Osteoblast (primary cell): ENCODE measurements at regions not wholly inside any gene's neighbourhood (a gene's known extent, or its start where the extent isn't known, plus 50 kb on each side); places are given as distances from the start of the nearest gene placed in this dataset.

Source experiments
- DNase-seq: peaks from one replicate; pipeline ENCODE4 v3.0.0; 2011; ENCODE audit warnings: low spot score, mixed read lengths; ENCODE audit not compliant: insufficient read length; ENCODE audit errors: missing footprints
- H2AFZ ChIP-seq: 2 replicates; pipeline ENCODE4 v1.6.0; 2011; ENCODE audit warnings: mild to moderate bottlenecking, low read length
- H3K27ac ChIP-seq: 2 replicates; pipeline ENCODE4 v1.5.1; 2011; ENCODE audit warnings: mild to moderate bottlenecking, low read depth, low read length, moderate library complexity
- H3K27me3 ChIP-seq: 2 replicates; pipeline ENCODE4 v1.6.0; 2012; ENCODE audit warnings: mild to moderate bottlenecking, control low read depth, inconsistent platforms, low read length, moderate library complexity; ENCODE audit not compliant: insufficient read depth
- H3K36me3 ChIP-seq: 2 replicates; pipeline ENCODE4 v1.5.1; 2011; ENCODE audit warnings: mild to moderate bottlenecking, low read length, control low read depth, moderate library complexity; ENCODE audit not compliant: insufficient read depth
- H3K4me1 ChIP-seq: 2 replicates; pipeline ENCODE4 v1.5.1; 2011; ENCODE audit warnings: mild to moderate bottlenecking, low read length, control low read depth, moderate library complexity; ENCODE audit not compliant: insufficient read depth
- H3K4me2 ChIP-seq: 2 replicates; pipeline ENCODE4 v1.6.0; 2011; ENCODE audit warnings: mild to moderate bottlenecking, low read length; ENCODE audit not compliant: insufficient read depth
- H3K4me3 ChIP-seq: fragments of 200-600 bp; sonication (generic); 3 replicates; pipeline ENCODE4 v1.5.1; 2012; ENCODE audit warnings: mild to moderate bottlenecking, low read length, inconsistent platforms; ENCODE audit not compliant: insufficient read depth
- H3K79me2 ChIP-seq: 2 replicates; pipeline ENCODE4 v1.6.0; 2012; ENCODE audit warnings: mild to moderate bottlenecking, low read length, control low read depth, inconsistent platforms; ENCODE audit not compliant: insufficient read depth
- H3K9me3 ChIP-seq: 2 replicates; pipeline ENCODE4 v1.5.1; 2011; ENCODE audit warnings: low read depth, low read length, control low read depth
- H4K20me1 ChIP-seq: 2 replicates; pipeline ENCODE4 v1.6.0; 2012; ENCODE audit warnings: mild to moderate bottlenecking, low read length, control low read depth; ENCODE audit not compliant: insufficient read depth
- TF ChIP-seq, protein P1 (sequence below): IDR thresholded peaks from 2 replicates; pipeline ENCODE4 v1.5.1; 2011; ENCODE audit warnings: mild to moderate bottlenecking, low read depth, low read length, moderate library complexity; ENCODE audit errors: extremely low read depth

DNA sequence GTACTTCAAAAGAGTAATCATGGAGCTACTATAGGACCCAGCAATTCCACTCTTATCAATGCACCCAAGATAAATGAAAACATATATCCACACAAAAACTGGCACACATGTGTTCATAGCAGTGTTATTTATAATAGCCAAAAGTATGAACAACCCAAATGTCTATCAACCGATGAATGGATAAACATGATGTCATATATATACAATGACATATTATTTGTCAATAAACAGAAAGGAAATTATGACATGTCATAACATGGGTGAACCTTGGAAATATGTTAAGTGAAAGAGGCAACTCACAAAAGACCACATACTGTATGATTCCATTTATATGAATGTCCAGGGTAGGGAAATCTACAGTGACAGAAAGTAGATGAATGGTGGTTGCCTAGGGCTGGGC, 347.1 kb upstream of the DDHD1 start:
- H3K27me3 ChIP-seq, result no peaks in the 10 kb centered on the region
- TF ChIP-seq, protein P1, sequence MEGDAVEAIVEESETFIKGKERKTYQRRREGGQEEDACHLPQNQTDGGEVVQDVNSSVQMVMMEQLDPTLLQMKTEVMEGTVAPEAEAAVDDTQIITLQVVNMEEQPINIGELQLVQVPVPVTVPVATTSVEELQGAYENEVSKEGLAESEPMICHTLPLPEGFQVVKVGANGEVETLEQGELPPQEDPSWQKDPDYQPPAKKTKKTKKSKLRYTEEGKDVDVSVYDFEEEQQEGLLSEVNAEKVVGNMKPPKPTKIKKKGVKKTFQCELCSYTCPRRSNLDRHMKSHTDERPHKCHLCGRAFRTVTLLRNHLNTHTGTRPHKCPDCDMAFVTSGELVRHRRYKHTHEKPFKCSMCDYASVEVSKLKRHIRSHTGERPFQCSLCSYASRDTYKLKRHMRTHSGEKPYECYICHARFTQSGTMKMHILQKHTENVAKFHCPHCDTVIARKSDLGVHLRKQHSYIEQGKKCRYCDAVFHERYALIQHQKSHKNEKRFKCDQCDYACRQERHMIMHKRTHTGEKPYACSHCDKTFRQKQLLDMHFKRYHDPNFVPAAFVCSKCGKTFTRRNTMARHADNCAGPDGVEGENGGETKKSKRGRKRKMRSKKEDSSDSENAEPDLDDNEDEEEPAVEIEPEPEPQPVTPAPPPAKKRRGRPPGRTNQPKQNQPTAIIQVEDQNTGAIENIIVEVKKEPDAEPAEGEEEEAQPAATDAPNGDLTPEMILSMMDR, result no peak

GRCh38 chr14:53496668-53497067, 343.5 kb upstream of the DDHD1 start:
- no peaks in the 10 kb centered on the region for H3K9me3 ChIP-seq
- H3K4me1 ChIP-seq, result no peaks in the 10 kb centered on the region
- H3K36me3 ChIP-seq, result no peaks in the 10 kb centered on the region
- H3K79me2 ChIP-seq, result no peaks in the 10 kb centered on the region
- H3K4me2 ChIP-seq, result no peak overlapping the region
- TF ChIP-seq, protein P1, result no peak
- no peak overlapping the region for H3K27ac ChIP-seq
- H4K20me1 ChIP-seq, result no peaks in the 10 kb centered on the region
- no peak for DNase-seq
- H3K4me3 ChIP-seq, result no peak overlapping the region
- H2AFZ ChIP-seq, result no peak overlapping the region
- H3K27me3 ChIP-seq, result no peaks in the 10 kb centered on the region

More for the DNA sequence above, 347.1 kb upstream of the DDHD1 start:
- no peak overlapping the region for H3K4me2 ChIP-seq
- H3K27ac ChIP-seq, result no peak overlapping the region
- H3K9me3 ChIP-seq, result no peaks in the 10 kb centered on the region
- no peaks in the 10 kb centered on the region for H3K79me2 ChIP-seq
- H3K4me1 ChIP-seq, result no peaks in the 10 kb centered on the region
- H3K4me3 ChIP-seq, result no peak overlapping the region
- no peaks in the 10 kb centered on the region for H4K20me1 ChIP-seq
- no peak overlapping the region for H2AFZ ChIP-seq
- no peaks in the 10 kb centered on the region for H3K36me3 ChIP-seq
- DNase-seq, result no peak

DNA sequence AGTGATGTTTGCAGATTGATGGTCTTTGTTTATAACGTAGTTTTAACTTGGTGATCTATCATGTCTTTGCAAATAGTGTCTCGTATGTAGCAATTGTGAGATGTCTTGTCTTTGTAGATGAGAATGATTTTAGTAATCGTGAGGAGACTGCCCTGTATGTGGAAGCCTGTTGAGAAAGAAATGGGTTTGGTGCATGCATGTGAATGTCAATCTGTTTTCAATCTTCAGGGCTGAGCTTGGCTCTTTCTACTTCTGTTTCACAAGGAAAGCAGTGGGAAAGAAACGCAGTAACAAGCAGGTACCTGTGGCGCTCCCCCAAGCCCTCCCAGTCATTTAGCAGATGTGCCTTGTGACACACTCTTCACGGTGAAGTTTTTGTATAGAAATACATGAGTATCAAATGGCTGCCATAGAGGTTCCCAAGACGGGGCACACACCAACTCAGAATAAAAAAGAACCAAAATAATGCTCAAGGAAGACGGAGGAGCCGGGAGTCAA, 342.8 kb upstream of the DDHD1 start:
- Histone ChIP-seq H3K27ac (no peak overlapping the region), H3K9me3 (no peaks in the 10 kb centered on the region), H4K20me1 (no peaks in the 10 kb centered on the region), H3K4me2 (no peak overlapping the region), H2AFZ (no peak overlapping the region), H3K27me3 (no peaks in the 10 kb centered on the region), H3K4me3 (no peak overlapping the region), H3K79me2 (no peaks in the 10 kb centered on the region), H3K36me3 (no peaks in the 10 kb centered on the region), H3K4me1 (no peaks in the 10 kb centered on the region)
- DNase-seq, result no peak
- TF ChIP-seq, protein P1, result no peak

DNA sequence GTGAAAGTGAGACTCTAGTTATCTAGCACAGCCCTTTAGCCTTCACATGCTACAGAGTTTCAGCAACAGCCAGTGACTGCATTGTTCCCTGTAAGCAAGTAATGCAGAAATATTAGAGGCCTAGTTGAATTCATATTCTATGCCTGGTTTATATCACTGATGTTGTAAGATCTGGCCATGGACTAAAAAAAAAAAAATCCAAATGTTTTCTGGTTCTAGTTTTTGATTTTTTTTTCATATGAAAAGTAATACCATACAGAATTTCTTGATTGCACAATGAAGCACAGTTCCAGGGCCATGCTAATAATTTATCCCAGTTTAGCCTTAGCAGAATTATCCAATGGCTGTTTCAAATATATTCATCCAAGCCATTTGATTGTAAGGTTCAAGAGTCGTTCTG, 341.5 kb upstream of the DDHD1 start:
- Histone ChIP-seq H3K4me1 (no peaks in the 10 kb centered on the region), H2AFZ (no peak overlapping the region), H3K4me2 (no peak overlapping the region), H3K36me3 (no peaks in the 10 kb centered on the region), H3K4me3 (no peak overlapping the region), H4K20me1 (no peaks in the 10 kb centered on the region), H3K79me2 (no peaks in the 10 kb centered on the region), H3K27me3 (no peaks in the 10 kb centered on the region), H3K9me3 (no peaks in the 10 kb centered on the region), H3K27ac (no peak overlapping the region)
- TF ChIP-seq, protein P1, result no peak
- no peak for DNase-seq
